ENCODE measurements at regions not wholly inside any gene's neighbourhood (a gene's known extent, or its start where the extent isn't known, plus 50 kb on each side); places are given as distances from the start of the nearest gene placed in this dataset.

DNA sequence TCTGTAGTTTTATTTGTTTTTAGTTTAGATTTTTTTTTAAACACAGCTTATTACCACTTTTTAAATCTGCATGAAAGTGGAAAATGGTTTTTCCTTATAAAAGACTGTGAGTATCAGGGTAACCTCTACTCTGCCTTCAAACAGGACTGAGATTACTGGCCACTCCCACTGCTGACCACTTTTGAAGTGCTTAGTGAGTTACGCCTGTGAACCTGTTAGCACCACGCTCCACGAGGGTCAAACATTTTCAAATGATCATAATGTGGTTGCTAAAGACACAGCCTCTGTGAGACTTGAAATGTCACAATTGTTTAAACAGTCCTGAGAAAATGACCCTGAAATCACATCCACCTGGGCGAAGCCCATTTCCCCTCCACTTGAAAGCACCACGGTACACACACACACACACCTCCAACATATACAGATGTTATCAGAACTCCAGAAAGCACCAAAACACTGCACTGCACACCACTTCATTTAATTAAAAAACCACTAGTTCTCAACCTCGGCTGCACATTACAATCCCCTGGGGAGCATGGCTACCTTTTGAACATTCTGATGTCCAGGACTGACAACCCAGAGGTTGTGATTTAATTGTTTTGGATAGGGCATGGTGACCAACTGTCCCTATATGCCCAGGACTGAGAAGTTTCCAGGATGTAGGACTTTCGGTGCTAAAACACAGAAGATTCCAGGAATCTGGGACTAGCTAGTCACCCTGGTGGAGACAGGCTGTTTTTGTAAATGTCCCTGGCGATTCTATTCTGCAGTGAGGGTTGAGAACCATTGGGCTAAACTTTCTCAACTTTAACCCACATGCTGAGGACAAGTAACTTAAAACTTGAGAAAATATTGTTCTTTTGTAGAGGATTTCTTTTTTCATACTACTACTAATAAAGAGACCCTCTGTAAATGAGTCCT is 176.4 kb upstream of the MYLIP start:
- Histone ChIP-seq H2AK5ac (ENCODE audit: low read length, severe bottlenecking) (no peak overlapping the region), H3K27ac (ENCODE audit: low read length, poor library complexity, severe bottlenecking) (no peak overlapping the region), H3K14ac (ENCODE audit: low read length in 2 of 2) (no peak overlapping the region), H3K9ac (ENCODE audit: low read length) (no peak overlapping the region), H3K4me3 (ENCODE audit: insufficient read depth in 1 of 2, low read depth in 1 of 2, low read length in 2 of 2) (no peak overlapping the region), H2BK120ac (ENCODE audit: low read depth, low read length) (no peak overlapping the region), H3K4me2 (ENCODE audit: low read length, poor library complexity, severe bottlenecking) (no peak overlapping the region), H3K27me3 (ENCODE audit: control insufficient read depth in 1 of 2, insufficient read depth in 1 of 2, low read length in 2 of 2) (no peaks in the 10 kb centered on the region), H2BK12ac (ENCODE audit: low read length in 2 of 2) (peak overlapping the region; percentile 62 to 92), H3K79me1 (replicated peaks; ENCODE audit: low read length, poor library complexity, severe bottlenecking) (no peaks in the 10 kb centered on the region), H4K91ac (ENCODE audit: low read length) (no peak overlapping the region), H3K4me1 (ENCODE audit: control insufficient read depth, insufficient read depth, low read depth, low read length) (peaks cover 4% of the 10 kb centered on the region), H2AFZ (ENCODE audit: low read depth, low read length) (no peak overlapping the region), H3K9me3 (ENCODE audit: control insufficient read depth, low read length) (no peaks in the 10 kb centered on the region), H3K36me3 (ENCODE audit: control insufficient read depth in 1 of 2, insufficient read depth in 2 of 2, low read depth in 1 of 2, low read length in 2 of 2) (no peaks in the 10 kb centered on the region), H2BK5ac (ENCODE audit: low read depth, low read length, poor library complexity, severe bottlenecking) (no peak overlapping the region), H3K18ac (ENCODE audit: low read depth in 1 of 2, low read length in 2 of 2) (peak overlapping the region in 1 of 2 experiments; percentile 45), H2BK15ac (ENCODE audit: low read depth, poor library complexity, severe bottlenecking) (no peak overlapping the region), H3K23ac (ENCODE audit: low read length in 2 of 2) (no peak overlapping the region), H4K8ac (ENCODE audit: low read length) (peak overlapping the region; percentile 89), H3K4ac (ENCODE audit: low read depth in 1 of 2, low read length in 2 of 2) (peak overlapping the region in 1 of 2 experiments; percentile 46)
- no peak for DNase-seq
- 72% methylated on average over 7 of the region's 8 CpGs for WGBS

DNA sequence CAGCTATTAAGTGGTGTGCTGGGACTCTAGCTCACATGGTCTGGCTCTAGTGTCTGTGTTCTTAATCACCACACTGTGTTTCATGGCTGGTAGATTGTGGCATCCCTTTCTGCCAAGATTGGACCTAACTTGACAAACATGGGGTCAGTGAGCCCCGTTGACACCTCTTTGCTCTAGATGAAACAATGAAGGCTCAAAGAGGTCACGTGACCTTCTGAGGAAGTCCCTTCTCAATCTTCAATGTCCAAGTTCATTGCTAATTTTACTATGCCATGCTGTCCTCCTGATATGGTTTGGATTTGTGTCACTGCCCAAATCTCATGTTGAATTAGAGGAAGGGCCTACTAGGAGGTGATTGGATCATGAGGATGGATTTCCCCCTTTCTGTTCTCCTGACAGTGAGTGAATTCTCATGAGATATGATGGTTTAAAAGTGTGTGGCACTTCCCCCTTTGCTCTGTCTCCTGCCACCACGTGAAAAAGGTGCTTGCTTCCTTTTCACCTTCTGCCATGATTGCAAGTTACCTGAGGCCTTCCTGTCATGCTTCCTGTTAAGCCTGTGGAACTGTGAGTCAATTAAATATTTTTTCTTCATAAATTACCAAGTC is 177.8 kb upstream of the MYLIP start:
- no peaks in the 10 kb centered on the region for H3K36me3 ChIP-seq (ENCODE audit: control insufficient read depth in 1 of 2, insufficient read depth in 2 of 2, low read depth in 1 of 2, low read length in 2 of 2)
- no peaks in the 10 kb centered on the region for H3K79me1 ChIP-seq (replicated peaks; ENCODE audit: low read length, poor library complexity, severe bottlenecking)
- H3K4me3 ChIP-seq (ENCODE audit: insufficient read depth in 1 of 2, low read depth in 1 of 2, low read length in 2 of 2) = no peak overlapping the region
- H3K27me3 ChIP-seq (ENCODE audit: control insufficient read depth in 1 of 2, insufficient read depth in 1 of 2, low read length in 2 of 2) = no peaks in the 10 kb centered on the region
- H3K4ac ChIP-seq (ENCODE audit: low read depth in 1 of 2, low read length in 2 of 2) = no peak overlapping the region
- H3K9me3 ChIP-seq (ENCODE audit: control insufficient read depth, low read length) = no peaks in the 10 kb centered on the region
- no peak for DNase-seq
- peak overlapping the region in 1 of 2 experiments; percentile 4 for H3K14ac ChIP-seq (ENCODE audit: low read length in 2 of 2)
- no peak overlapping the region for H2BK5ac ChIP-seq (ENCODE audit: low read depth, low read length, poor library complexity, severe bottlenecking)
- H3K23ac ChIP-seq (ENCODE audit: low read length in 2 of 2) = no peak overlapping the region
- H4K8ac ChIP-seq (ENCODE audit: low read length) = no peak overlapping the region
- H2AK5ac ChIP-seq (ENCODE audit: low read length, severe bottlenecking) = no peak overlapping the region
- peaks cover 2% of the 10 kb centered on the region for H3K4me1 ChIP-seq (ENCODE audit: control insufficient read depth, insufficient read depth, low read depth, low read length)
- no peak overlapping the region for H4K91ac ChIP-seq (ENCODE audit: low read length)
- no peak overlapping the region for H2AFZ ChIP-seq (ENCODE audit: low read depth, low read length)
- H3K4me2 ChIP-seq (ENCODE audit: low read length, poor library complexity, severe bottlenecking) = no peak overlapping the region
- H3K27ac ChIP-seq (ENCODE audit: low read length, poor library complexity, severe bottlenecking) = no peak overlapping the region
- no peak overlapping the region for H2BK120ac ChIP-seq (ENCODE audit: low read depth, low read length)
- H2BK15ac ChIP-seq (ENCODE audit: low read depth, poor library complexity, severe bottlenecking) = no peak overlapping the region
- WGBS = 95% methylated on average over 2 of the region's 3 CpGs
- no peak overlapping the region for H3K18ac ChIP-seq (ENCODE audit: low read depth in 1 of 2, low read length in 2 of 2)
- H3K9ac ChIP-seq (ENCODE audit: low read length) = no peak overlapping the region
- peak overlapping the region; percentile 34 to 80 for H2BK12ac ChIP-seq (ENCODE audit: low read length in 2 of 2)

DNA sequence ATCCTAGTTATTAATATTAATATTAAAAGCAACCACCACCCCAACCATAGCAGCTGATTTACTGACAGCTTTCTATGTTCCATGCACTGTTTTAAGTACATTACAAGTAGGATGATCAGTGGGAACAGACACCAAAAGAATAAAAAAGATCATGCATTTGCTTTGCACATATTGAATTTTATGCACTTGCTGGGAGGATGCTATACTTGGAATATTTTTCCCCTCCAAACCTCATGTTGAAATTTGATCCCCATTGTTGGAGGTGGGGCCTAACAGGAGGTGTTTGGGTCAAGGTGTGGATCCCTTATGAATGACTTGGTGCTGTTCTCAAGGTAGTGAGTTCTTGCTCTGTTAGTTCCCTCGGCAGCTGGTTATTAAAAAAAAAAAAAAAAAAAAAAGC is 178.9 kb upstream of the MYLIP start:
- H3K79me1 ChIP-seq (replicated peaks; ENCODE audit: low read length, poor library complexity, severe bottlenecking) = no peaks in the 10 kb centered on the region

More for the DNA sequence above, 178.9 kb upstream of the MYLIP start:
- Histone ChIP-seq H3K27me3 (ENCODE audit: control insufficient read depth in 1 of 2, insufficient read depth in 1 of 2, low read length in 2 of 2) (no peaks in the 10 kb centered on the region), H2BK120ac (ENCODE audit: low read depth, low read length) (no peak overlapping the region), H3K18ac (ENCODE audit: low read depth in 1 of 2, low read length in 2 of 2) (no peak overlapping the region), H2BK12ac (ENCODE audit: low read length in 2 of 2) (no peak overlapping the region), H4K91ac (ENCODE audit: low read length) (no peak overlapping the region), H2AK5ac (ENCODE audit: low read length, severe bottlenecking) (no peak overlapping the region), H3K23ac (ENCODE audit: low read length in 2 of 2) (no peak overlapping the region), H2AFZ (ENCODE audit: low read depth, low read length) (no peak overlapping the region), H3K9ac (ENCODE audit: low read length) (no peak overlapping the region), H3K4me2 (ENCODE audit: low read length, poor library complexity, severe bottlenecking) (no peak overlapping the region), H3K4me1 (ENCODE audit: control insufficient read depth, insufficient read depth, low read depth, low read length) (peaks cover 5% of the 10 kb centered on the region), H2BK15ac (ENCODE audit: low read depth, poor library complexity, severe bottlenecking) (no peak overlapping the region), H3K9me3 (ENCODE audit: control insufficient read depth, low read length) (no peaks in the 10 kb centered on the region), H3K36me3 (ENCODE audit: control insufficient read depth in 1 of 2, insufficient read depth in 2 of 2, low read depth in 1 of 2, low read length in 2 of 2) (no peaks in the 10 kb centered on the region), H3K14ac (ENCODE audit: low read length in 2 of 2) (no peak overlapping the region), H3K27ac (ENCODE audit: low read length, poor library complexity, severe bottlenecking) (no peak overlapping the region), H3K4me3 (ENCODE audit: insufficient read depth in 1 of 2, low read depth in 1 of 2, low read length in 2 of 2) (no peak overlapping the region), H2BK5ac (ENCODE audit: low read depth, low read length, poor library complexity, severe bottlenecking) (no peak overlapping the region), H3K4ac (ENCODE audit: low read depth in 1 of 2, low read length in 2 of 2) (no peak overlapping the region), H4K8ac (ENCODE audit: low read length) (no peak overlapping the region)
- 80% methylated on average over 1 of the region's 1 CpG for WGBS
- no peak for DNase-seq
